HG03175 (cell line): ENCODE measurements at regions not wholly inside any gene's neighbourhood (a gene's known extent, or its start where the extent isn't known, plus 50 kb on each side); places are given as distances from the start of the nearest gene placed in this dataset.
"Not testable (repeated sequence)": the region's sequence is repeated elsewhere in the genome, so short reads cannot be mapped to it uniquely, and the experiment has no call there.

Experiments
- ATAC-seq: cut with Tn5 transposase; IDR thresholded peaks from one replicate; pipeline ENCODE4 v1.9.1; 2021; ENCODE audit warnings: mild to moderate bottlenecking, moderate library complexity; ENCODE audit not compliant: unreplicated experiment

DNA sequence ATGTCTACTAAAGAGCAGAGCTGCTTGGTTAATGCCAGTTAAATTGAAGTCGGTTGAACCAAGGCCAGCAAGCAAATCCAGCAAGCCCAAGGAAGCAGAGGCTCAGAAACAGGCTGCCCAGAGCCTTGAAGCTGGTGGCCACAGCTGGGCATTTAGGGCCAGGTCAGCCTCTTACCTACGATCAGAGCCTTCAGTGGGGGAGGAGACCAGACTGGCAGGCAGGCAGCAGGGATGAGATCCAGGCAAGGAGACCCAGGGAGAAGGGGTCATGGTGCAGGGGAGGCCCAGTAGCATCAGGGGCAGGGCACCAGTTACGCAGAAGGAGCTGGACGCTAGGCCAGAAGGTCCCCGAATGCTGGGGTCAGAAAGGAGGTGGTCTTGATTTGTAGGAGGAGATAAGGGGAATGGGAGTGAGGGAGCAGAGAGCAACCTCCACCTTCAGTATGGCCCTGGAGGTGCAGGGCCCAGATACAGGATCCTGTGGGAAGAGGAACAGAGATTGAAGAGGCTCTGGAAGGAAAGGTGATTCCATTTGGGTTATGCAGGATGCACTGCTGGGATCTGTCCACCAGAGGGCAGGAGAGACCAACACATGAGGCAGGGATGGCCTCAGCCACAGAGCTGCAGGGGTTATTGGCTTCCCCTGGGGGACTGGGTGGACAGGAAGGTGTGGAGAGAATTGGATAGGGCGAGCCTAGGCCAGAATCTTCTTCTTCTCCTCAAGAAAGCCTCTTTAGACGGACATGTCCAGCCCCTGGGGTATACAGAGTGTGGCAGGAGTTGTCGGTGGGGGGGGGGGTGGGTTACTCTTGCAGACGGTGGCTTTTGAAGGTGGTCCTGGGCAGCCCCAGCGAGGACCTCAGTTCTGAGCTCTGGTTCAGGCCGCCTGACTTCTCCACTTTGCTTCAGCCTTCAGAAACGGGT is 132.6 kb upstream of the PODXL start:
- ATAC-seq: peak; percentile 60

DNA sequence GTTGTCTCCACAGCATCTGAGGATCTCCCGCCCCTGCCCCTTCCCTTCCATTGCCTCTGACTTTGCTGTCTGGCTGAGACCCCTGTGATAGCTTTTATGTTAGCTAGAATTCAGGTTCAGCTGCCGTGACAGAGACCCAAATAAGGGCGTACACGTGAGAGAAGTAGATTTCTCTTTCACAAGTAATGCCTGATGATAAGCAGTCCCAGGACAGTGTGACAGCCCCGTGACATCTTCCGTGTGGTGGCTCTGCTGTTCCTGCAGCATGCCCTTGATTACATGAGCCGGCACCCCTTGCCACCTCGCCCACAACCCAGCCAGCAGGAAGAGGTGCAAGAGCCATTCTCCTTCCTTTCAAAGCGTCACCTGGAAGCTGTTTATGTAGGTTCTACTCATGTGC is 130.9 kb upstream of the PODXL start:
- no peak for ATAC-seq

DNA sequence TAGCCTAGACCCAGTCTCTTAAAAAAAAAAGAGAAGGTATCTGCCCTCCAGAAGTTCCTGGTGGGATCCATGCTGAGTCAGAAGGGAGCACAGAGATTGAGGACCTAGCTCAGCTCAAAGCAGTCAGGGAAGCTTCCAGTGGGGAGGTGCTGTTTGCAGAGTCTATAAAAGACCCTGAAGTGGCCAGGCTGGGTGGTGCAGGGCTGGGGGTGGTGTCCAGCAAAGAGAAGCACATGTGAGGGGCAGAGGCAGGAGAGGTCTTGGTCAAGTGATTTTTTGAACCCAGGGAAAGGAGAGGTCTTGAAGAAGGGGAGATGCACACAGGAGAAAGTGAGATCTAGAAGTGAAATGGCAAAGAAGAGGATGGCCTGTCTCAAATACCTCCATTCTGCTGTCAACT is 130.4 kb upstream of the PODXL start:
- ATAC-seq: no peak

DNA sequence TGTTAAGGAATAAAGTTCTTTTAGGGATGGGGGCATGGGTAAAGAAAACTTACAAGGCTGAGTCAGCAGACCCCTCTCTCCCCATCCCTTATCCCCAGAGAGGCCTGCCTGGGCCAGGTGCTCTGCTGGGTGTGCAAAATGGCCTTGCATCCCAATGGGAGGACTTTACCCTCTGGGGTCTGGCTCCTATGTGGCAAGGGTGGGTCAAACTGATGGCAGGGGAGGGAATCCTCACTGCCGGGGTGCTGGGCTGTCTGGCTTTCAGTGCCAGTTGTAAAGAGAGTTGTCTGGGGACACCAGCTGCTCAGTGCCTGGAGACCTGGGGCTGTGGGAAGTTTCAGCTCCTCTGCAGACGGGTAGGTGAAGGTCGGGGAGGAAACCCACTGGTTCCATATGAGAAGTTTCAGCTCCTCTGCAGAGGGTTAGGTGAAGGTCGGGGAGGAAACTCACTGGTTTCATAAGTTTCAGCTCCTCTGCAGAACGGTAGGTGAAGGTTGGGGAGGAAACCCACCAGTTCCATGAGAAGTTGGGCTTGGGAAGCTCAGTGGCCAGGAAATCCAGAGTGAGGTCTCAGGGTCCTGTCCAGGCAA is 127.2 kb upstream of the PODXL start:
- peak; percentile 81 for ATAC-seq

DNA sequence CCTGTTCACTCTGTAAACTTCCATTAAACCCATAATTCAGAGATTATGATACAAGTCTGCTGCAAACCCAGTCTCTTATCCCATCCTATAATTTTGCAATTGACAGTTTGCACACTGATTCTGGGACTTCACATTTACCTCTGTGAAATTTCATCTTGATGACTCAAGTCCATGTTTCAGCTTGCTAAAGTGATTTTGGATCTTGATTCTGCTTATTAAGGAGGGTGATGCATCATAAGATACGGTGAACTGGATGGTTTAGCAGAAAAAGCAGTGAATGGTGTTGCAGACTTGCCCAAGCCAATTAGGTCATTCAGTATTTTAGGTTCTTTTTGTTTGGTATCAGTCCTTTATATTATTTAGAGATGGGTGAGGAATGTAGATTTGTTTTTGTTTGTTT is 125.5 kb upstream of the PODXL start:
- no peak for ATAC-seq

DNA sequence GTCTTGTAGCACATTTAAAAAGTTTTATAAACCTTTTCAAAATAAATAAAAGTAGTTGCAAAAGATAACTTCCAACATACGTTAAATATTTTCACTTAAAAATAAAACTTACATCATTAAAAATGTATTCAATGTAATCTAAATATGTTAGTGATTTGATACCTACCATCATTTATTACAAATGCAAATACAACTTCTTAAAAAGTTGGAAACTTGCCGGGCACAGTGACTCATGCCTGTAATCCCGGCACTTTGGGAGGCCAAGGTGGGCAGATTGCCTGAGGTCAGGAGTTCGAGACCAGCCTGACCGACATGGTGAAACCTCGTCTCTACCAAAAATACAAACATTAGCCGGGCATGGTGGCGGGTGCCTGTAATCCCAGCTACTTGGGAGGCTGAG is 122.6 kb upstream of the PODXL start:
- not testable (repeated sequence) for ATAC-seq

DNA sequence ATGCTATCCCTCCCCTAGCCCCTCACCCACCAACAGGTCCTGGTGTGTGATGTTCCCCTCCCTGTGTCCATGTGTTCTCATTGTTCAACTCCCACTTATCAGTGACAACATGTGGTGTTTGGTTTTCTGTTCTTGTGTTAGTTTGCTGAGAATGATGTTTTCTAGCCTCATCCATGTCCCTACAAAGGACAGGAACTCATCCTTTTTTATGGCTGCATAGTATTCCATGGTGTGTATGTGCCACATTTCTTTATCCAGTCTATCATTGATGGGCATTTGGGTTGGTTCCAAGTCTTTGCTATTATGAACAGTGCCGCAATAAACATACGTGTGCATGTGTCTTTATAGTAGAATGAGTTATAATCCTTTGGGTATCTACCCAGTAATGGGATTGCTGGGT is 120.4 kb upstream of the PODXL start:
- not testable (repeated sequence) for ATAC-seq

DNA sequence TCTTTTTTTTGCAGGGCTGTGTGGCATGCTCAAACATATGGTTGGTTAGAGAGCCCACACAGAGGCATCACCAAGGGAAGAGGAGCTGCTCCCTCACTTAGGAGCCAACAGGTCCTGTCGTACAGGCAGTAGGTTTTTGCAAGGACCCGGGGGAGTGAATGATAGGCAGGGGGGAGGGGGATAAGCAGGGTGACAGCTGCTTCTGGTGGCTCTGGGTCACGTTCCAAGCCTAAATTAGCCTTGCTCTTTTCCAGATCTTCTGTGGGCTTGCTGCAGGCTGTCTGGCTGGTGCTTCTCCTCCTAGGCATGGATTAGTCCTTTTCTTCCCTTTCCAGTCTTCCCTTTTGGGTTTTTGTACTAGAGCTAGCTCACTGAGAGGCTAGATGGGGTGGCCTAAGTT is 117.7 kb upstream of the PODXL start:
- no peak for ATAC-seq

DNA sequence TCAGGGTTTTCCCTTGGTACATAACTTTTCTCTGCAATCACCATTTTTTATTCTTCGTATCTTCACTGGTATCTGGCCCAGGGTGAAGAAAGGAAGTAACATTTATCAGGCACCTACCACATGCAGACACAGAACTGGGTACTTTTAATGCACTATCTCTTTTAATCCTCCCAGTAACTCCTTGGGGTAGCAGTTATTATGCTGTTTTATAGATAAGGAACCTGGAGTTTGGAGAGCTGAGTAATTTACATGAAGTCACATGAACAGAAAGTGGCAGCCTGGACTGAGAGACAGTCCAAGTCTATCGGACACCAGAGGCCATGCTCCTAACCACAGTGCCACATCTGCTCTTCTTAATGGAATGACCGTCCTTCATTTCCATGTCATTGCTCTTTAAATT is 117.1 kb upstream of the PODXL start:
- no peak for ATAC-seq

DNA sequence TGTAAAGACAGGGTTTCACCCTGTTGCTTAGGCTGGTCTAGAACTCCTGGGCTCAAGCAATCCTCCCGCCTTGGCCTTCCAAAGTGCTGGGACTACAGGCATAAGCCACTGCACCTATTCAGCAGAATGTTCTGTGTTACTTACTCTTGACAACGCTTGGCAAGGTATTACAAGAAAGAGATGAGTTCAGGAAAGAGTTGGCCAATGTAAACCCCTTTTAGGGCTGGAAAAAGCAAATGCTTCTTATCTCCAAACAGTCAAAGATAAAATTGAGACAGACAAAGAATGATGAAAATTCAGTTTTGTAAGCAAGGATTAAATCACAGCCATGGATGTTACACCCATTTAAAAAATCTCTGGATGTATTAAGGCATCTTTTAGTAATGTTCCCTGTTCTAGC is 114.0 kb upstream of the PODXL start:
- ATAC-seq: no peak

DNA sequence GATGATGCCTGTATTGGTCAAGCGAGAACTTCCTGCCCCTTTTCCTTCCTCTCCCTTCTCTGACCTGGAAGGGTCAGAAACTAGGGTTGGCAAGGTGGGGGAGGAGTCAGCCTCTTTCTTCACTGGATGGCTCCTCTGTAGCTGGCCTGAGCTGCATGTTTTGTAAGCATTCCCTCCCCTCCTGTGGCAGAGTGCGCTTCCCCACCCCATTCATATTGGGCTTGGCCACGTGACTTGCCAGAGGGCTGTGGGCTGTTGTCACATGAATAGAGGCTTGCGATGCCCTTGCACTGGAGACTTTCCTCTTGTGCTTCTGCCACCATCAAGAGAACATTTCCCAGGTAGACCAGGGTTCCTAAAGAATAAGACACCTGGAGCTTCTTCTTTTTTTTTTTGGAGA is 111.3 kb upstream of the PODXL start:
- no peak for ATAC-seq

DNA sequence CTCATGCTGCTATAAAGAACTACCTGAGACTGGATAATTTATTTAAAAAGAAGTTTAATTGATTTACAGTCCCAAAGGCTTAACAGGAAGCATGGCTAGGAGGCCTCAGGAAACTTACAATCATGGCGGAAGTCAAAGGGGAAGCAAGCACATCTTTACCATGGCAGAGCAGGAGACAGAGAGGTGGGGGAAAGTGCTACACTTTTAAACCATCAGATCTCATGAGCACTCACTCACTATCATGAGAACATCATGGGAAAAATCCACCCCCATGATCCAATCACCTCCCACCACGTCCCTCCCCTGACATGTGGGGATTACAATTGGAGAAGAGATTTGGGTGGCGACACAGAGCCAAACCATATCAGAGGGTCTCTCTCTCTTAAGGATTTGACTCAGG is 108.6 kb upstream of the PODXL start:
- no peak for ATAC-seq

DNA sequence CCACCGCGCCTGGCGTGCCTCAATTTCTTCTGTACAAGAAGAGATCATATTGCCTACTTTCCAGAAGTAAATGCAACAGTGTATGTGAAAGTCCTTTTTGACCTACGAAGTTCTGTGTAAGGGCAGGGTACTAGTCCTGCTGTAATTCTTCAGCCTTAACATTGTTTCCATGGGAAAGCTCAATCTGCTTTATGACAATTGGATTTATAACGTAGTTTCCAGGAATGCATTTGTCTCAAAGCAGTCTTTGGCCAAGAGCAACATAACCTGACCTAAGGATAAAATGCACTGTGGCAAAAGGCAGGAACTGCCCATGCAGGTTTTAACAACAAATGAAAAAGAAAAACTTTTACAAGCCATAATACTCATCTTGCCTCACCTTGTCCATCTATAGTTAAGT is 108.1 kb upstream of the PODXL start:
- no peak for ATAC-seq

DNA sequence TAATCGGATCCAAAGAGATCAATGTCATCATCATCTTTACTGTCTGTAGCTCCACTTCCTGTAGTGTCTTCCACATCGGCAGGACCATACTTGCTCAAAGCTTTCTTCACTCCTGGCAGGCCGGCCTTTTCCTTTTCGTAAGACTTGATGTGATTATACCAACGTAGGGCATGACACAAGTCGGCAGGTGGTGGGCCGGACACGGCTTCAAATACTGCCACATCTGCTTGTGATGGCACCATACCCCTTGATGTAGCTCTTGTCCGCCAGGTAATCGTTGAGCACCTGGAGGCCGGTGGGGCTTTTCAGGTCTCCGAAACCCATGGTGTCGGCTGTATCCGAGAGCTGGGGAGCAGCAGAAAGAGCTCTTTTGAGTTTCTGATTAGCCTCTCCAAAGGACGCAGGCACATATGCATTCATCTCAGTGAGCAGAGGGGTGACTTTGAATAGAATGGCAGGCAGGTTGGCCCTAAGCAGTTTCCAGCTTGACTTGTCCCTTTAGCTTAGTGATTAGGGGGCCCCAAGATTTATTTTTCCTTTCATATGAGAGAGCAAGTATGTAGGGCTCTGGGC is 106.0 kb upstream of the PODXL start:
- ATAC-seq: not testable (repeated sequence)

DNA sequence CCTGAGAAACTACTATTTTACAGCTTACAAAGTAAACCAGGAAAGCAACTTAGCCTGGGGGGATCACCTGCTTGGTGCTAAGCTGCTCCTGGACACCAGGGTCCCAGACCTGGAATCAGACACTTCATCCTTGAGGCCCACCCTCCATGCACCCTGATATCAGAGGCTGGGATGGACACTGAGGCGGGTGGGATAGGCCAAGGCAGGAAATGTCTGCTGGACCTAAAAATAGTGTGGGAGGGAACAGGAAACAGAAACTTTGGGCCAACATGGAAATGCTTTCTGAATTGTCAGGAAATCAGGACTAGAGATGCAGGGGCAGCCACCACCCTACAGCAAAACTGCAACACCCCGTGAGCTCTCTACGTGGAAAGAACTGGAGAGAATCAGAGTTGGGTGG is 101.5 kb upstream of the PODXL start:
- ATAC-seq: no peak

DNA sequence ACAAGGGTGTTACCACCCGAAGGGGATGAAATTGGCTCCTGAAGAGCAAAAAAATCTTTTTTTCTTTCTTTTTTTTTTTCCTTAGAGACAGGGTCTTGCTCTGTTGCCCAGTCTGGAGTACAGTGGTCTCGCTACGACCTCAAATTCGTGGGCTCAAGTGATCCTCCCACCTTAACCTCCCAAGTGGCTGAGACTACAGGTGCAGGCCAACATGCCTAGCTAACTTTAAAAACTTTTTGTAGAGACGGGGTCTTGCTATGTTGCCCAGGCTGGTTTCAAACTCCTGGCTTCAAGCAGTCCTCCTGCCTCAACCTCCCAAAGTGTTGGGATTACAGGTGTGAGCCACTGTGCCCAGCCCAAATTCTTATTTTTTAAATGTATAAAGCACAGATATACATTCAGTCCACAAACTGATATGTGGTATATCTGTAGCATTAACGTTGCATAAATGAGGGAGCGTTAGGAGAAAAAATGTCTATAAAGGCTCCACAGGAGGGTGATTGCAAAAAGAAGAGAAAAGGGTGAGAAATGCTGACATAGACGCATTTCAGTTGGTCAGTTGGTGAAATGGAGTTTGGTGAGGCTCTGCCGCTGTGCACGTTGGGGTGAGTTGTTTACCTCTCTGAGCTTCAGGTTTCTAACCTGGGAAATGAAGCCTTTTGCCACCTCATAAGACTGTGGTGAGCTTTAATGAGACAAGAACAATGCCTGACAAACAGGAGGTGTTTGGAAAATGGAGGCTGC is 100.7 kb upstream of the PODXL start:
- no peak for ATAC-seq

DNA sequence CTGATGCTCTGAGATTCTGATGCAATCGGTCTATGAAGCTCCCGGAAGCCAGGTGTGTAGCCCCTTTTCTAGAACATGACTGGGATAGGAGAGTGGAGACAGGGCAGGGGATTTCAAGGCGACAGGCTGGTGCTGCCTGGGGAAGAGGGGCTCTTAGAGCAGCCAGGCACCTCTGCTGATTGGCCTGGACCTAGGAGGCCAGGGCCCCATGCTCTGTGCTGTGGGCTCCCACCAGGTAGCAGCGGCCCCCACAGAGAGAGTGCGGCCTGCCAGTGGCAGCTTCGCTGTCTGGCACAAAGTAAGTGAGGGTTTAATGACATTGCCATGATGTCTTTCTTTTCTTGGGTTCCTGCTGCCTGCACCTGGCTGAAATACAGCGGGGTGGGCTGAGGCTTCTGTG is 99.4 kb upstream of the PODXL start:
- no peak for ATAC-seq

DNA sequence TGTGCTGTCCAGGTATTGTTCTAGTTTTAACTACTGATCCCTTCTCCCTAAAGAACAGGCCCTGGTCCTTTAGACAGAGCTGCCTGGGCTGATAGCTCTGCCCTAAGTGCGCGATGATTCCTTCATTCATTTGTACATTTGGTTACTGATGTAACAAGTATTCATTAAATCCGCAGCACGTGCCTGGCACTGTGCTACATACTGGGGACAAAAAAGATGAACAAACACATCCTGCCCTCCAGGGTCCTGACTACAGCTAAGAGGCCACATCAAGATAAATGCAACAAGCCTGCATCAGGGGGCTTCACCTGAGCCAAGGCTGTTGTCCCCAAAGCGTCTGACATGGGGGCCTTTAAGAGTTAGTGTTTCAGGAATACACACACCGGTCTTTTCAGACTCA is 99.0 kb upstream of the PODXL start:
- no peak for ATAC-seq

DNA sequence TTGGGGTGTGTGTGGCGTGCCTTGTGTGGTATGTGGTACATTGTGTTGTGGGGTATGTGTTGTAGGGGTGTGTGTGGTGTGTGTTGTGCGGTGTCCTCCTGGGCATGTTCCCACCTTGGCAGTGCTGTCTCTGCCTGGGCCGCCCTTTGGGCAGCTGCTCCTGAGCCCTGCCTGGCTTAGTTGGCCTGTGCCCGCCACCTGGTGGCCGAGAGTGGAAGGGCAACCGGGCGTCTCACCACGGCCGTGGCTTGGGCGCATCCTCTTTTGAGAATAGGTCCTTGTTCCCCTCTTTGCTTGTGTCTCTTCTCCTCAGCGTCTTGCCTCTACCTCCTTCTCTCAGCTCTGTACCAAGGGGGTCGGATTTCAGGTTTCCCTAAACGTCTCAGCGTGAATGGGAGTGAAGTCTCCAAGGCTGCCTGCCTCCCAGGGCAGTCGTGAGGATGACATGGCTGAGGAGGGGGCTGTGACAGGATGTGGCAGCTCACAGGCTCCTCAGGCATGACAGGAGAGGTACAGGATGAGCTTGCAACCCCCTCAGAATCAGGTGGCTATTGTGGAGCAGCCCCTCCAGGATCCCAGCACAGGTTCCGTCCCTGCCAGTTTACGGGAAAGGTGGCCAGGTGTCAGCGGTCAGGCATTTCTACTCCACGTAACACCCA is 98.4 kb upstream of the PODXL start:
- ATAC-seq: peak; percentile 89

DNA sequence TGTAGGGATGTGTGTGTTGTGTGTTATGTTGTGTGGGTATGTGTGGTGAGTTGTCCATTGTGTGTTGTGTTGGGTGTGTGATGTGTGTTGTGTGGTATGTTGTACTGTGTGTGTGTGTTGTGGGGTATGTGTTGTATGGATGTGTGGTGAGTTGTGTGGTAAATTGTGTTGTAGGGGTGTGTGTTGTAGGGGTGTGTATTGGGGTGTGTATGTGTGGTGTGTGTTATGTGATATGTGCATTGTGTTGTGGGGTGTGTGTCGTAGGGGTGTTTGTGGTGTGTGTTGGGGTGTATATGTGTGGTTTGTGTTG is 97.8 kb upstream of the PODXL start:
- ATAC-seq: no peak
